ENCODE measurements at regions not wholly inside any gene's neighbourhood (a gene's known extent, or its start where the extent isn't known, plus 50 kb on each side); places are given as distances from the start of the nearest gene placed in this dataset.

- no peak overlapping the region for H3K27ac Mint-ChIP-seq
- no peak overlapping the region for H3K4me3 Mint-ChIP-seq
- H3K9me3 Mint-ChIP-seq: no peaks in the 10 kb centered on the region
- no peak for DNase-seq
- no peaks in the 10 kb centered on the region for H3K36me3 Mint-ChIP-seq (ENCODE audit: low read depth)
- peaks cover 8% of the 10 kb centered on the region for H3K27me3 Mint-ChIP-seq (ENCODE audit: low read depth, poor library complexity)
- no peaks in the 10 kb centered on the region for H3K4me1 Mint-ChIP-seq
- no peak for TF ChIP-seq CTCF (IDR thresholded peaks at IDR 0.05)
These were observed 85.3 kb downstream of the SPATA31D1 start for GRCh38 chr9:82073551-82074543.

- DNase-seq: no peak
- no peak overlapping the region for H3K4me3 Mint-ChIP-seq
- peaks cover 16% of the 10 kb centered on the region for H3K4me1 Mint-ChIP-seq
- H3K27ac Mint-ChIP-seq: no peak overlapping the region
- H3K9me3 Mint-ChIP-seq: no peaks in the 10 kb centered on the region
- TF ChIP-seq CTCF (IDR thresholded peaks at IDR 0.05): no peak
- no peaks in the 10 kb centered on the region for H3K36me3 Mint-ChIP-seq (ENCODE audit: low read depth)
- peaks cover 5% of the 10 kb centered on the region for H3K27me3 Mint-ChIP-seq (ENCODE audit: low read depth, poor library complexity)
These were observed 91.7 kb downstream of the SPATA31D1 start for GRCh38 chr9:82080265-82080664.

- H3K4me1 Mint-ChIP-seq: peaks cover 16% of the 10 kb centered on the region
- DNase-seq: no peak
- no peak for TF ChIP-seq CTCF (IDR thresholded peaks at IDR 0.05)
- peaks cover 5% of the 10 kb centered on the region for H3K27me3 Mint-ChIP-seq (ENCODE audit: low read depth, poor library complexity)
- H3K9me3 Mint-ChIP-seq: no peaks in the 10 kb centered on the region
- H3K27ac Mint-ChIP-seq: no peak overlapping the region
- no peak overlapping the region for H3K4me3 Mint-ChIP-seq
- H3K36me3 Mint-ChIP-seq (ENCODE audit: low read depth): no peaks in the 10 kb centered on the region
These were observed 92.9 kb downstream of the SPATA31D1 start for GRCh38 chr9:82081496-82081895.

- Mint-ChIP-seq H3K4me1 (peaks cover 16% of the 10 kb centered on the region), H3K9me3 (no peaks in the 10 kb centered on the region), H3K36me3 (ENCODE audit: low read depth) (no peaks in the 10 kb centered on the region), H3K27ac (no peak overlapping the region), H3K27me3 (ENCODE audit: low read depth, poor library complexity) (peaks cover 3% of the 10 kb centered on the region), H3K4me3 (no peak overlapping the region)
- DNase-seq: no peak
- no peak for TF ChIP-seq CTCF (IDR thresholded peaks at IDR 0.05)
These were observed 94.0 kb downstream of the SPATA31D1 start for GRCh38 chr9:82082563-82082962.

GRCh38 chr9:82088591-82088990 lies 100.0 kb downstream of the SPATA31D1 start:
- no peak for TF ChIP-seq CTCF (IDR thresholded peaks at IDR 0.05)
- Mint-ChIP-seq H3K27ac (no peak overlapping the region), H3K27me3 (ENCODE audit: low read depth, poor library complexity) (peaks cover 6% of the 10 kb centered on the region), H3K9me3 (no peaks in the 10 kb centered on the region), H3K4me1 (no peaks in the 10 kb centered on the region), H3K4me3 (no peak overlapping the region), H3K36me3 (ENCODE audit: low read depth) (no peaks in the 10 kb centered on the region)
- no peak for DNase-seq

GRCh38 chr9:82090046-82090445 lies 101.5 kb downstream of the SPATA31D1 start:
- Mint-ChIP-seq H3K4me1 (no peaks in the 10 kb centered on the region), H3K27ac (no peak overlapping the region), H3K4me3 (no peak overlapping the region), H3K27me3 (ENCODE audit: low read depth, poor library complexity) (peaks cover 6% of the 10 kb centered on the region), H3K36me3 (ENCODE audit: low read depth) (no peaks in the 10 kb centered on the region), H3K9me3 (no peaks in the 10 kb centered on the region)
- no peak for DNase-seq
- no peak for TF ChIP-seq CTCF (IDR thresholded peaks at IDR 0.05)
